Mammary epithelial cell (primary cell): ENCODE measurements at regions not wholly inside any gene's neighbourhood (a gene's known extent, or its start where the extent isn't known, plus 50 kb on each side); places are given as distances from the start of the nearest gene placed in this dataset.

Experiments
- EZH2 ChIP-seq: IDR thresholded peaks from 2 replicates; pipeline ENCODE4 v1.6.1; 2012; ENCODE audit warnings: low read length, inconsistent platforms, borderline replicate concordance
- TF ChIP-seq, protein P1 (sequence below), 2 donors: IDR thresholded peaks in 1 of 2; conservative IDR thresholded peaks in 1 of 2; 2 replicates each; pipeline ENCODE4 v1.5.1; 2011 to 2012; ENCODE audit warnings: inconsistent platforms in 2 of 2, low read length in 2 of 2, mild to moderate bottlenecking in 2 of 2, control low read depth in 1 of 2, low read depth in 1 of 2; ENCODE audit not compliant: insufficient read depth in 1 of 2; ENCODE audit errors: extremely low read depth in 1 of 2

DNA sequence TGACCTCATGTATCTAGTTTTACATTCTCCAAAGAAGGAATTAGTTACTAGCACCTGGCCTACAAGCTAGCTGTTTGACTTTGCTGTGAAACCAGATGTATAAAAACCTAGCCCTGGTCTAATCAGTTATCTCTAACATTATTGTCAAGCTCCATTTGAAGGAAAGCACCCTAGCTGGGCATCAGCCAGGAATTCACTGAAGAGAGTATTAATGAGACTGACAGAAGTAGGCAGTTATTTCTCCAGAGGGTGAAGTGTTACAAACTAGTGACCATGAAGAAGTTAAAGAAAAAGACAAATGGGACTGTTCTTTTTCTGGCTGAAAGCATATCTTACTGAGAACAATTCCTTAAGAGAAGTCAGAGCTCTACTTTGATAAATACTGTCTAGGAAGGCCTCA lies 2529.3 kb upstream of the PCDH20 start:
- TF ChIP-seq, protein P1, sequence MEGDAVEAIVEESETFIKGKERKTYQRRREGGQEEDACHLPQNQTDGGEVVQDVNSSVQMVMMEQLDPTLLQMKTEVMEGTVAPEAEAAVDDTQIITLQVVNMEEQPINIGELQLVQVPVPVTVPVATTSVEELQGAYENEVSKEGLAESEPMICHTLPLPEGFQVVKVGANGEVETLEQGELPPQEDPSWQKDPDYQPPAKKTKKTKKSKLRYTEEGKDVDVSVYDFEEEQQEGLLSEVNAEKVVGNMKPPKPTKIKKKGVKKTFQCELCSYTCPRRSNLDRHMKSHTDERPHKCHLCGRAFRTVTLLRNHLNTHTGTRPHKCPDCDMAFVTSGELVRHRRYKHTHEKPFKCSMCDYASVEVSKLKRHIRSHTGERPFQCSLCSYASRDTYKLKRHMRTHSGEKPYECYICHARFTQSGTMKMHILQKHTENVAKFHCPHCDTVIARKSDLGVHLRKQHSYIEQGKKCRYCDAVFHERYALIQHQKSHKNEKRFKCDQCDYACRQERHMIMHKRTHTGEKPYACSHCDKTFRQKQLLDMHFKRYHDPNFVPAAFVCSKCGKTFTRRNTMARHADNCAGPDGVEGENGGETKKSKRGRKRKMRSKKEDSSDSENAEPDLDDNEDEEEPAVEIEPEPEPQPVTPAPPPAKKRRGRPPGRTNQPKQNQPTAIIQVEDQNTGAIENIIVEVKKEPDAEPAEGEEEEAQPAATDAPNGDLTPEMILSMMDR (conservative IDR thresholded peaks at IDR 0.05 in 1 of 2, IDR thresholded peaks at IDR 0.05 in 1 of 2; ENCODE audit: extremely low read depth in 1 of 2, insufficient read depth in 1 of 2, low read depth in 1 of 2, low read length in 2 of 2): no peak
- TF ChIP-seq EZH2: no peak
